ENCODE measurements at regions not wholly inside any gene's neighbourhood (a gene's known extent, or its start where the extent isn't known, plus 50 kb on each side); places are given as distances from the start of the nearest gene placed in this dataset.

DNA sequence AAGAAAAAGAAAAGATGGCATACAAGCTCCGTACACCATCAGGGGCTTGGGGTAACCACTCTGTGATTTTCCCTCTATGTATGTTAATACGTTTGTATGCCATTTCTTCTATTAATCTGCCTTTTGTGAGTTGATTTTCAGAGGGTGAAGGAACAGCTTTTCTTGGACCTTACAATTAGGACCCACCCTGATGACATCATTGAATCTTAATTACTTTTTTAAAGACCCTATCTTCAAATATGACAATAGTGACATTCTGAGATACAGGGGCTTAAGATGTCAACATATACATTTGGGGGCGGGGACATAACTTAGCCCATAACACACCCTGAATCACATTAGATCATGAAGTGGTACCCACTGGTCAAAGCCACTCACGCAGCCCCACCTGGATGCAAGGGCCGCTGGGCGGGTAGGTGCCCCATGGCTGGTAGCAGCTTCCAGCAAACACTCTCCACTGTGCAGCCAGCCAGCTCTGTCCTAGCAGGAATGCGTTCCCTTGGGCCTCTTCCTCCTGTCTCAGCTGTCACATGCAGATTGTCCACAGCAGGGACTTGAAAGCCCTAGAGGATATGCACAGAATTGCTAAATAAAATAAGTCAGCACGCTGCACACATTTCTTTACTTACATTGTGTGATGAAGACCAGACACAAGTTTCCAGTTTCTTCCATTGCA is 74.5 kb downstream of the FOXF2 start:
- H3K4me3 ChIP-seq (ENCODE audit: low read depth, low read length), result no peak overlapping the region
- TF ChIP-seq CTCF (IDR thresholded peaks at IDR 0.05; ENCODE audit: insufficient read depth, low read length, missing control alignments), result no peak
- POLR2A ChIA-PET, result no interaction called here
- CTCF ChIA-PET, result interaction anchor here (0.8 kb wide), 1 partner anchor 10 kb away, joined by 3 read pairs; no protein-coding TSS in a partner anchor
- no peak for DNase-seq (ENCODE audit: low read depth, low spot score)

DNA sequence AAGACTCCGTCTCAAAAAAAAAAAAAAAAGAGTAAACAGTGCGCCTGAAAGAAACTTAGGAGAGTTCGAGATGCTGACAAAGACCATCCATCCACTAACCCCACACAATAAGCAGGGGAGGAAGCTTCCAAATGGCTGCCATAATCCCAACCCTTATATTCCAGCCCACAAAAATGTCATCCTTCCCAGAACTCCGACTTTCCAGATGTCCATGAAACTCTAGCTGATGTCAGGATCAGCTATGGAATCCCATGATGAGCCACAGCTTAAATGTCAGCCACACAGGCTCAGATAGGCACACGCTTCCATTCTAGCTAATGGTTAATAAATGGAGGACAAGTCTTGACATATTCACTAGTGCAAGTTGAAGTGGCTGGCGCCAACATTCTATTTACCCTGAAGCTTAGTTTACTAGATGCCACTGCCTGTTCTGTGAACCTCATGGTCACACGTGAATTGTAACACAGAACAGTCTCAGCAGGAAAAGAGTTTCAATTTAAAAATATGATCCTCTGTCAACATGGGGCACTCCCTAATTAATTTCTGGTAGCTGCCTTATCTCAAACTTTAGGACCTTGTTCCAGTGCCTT is 75.5 kb downstream of the FOXF2 start:
- POLR2A ChIA-PET, result no interaction called here
- TF ChIP-seq CTCF (IDR thresholded peaks at IDR 0.05; ENCODE audit: insufficient read depth, low read length, missing control alignments), result no peak
- no peak for DNase-seq (ENCODE audit: low read depth, low spot score)
- CTCF ChIA-PET, result interaction anchor here (0.7 kb wide), 1 partner anchor 68 kb away, joined by 3 read pairs; no protein-coding TSS in a partner anchor
- H3K4me3 ChIP-seq (ENCODE audit: low read depth, low read length), result no peak overlapping the region

DNA sequence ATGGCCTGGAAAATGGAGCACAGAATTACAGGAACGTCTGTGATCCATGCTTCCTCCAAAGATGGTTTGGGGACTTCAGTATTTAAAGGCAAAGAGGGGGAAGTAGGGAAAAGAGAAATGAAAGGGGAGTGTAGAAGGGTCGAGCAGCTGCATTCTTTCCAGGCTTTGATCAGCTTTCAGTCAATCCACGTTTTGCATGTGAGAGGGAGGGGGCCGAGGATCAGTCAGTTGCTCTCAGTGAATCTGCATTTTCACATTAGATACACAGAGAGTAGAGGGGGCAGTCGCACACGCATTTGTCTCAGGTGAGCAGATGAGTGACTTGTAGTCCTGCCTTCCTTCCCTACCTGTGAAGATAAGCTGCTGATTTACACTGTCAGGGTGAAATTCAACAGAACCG is 78.8 kb downstream of the FOXF2 start:
- POLR2A ChIA-PET, result no interaction called here

GRCh38 chr6:1470040-1470439 is 80.7 kb downstream of the FOXF2 start:
- CTCF ChIA-PET, result no interaction called here
- DNase-seq (ENCODE audit: low read depth, low spot score), result no peak

More for the DNA sequence above, 78.8 kb downstream of the FOXF2 start:
- no peak overlapping the region for H3K4me3 ChIP-seq (ENCODE audit: low read depth, low read length)
- CTCF ChIA-PET, result no interaction called here
- no peak for TF ChIP-seq CTCF (IDR thresholded peaks at IDR 0.05; ENCODE audit: insufficient read depth, low read length, missing control alignments)
- DNase-seq (ENCODE audit: low read depth, low spot score), result no peak

DNA sequence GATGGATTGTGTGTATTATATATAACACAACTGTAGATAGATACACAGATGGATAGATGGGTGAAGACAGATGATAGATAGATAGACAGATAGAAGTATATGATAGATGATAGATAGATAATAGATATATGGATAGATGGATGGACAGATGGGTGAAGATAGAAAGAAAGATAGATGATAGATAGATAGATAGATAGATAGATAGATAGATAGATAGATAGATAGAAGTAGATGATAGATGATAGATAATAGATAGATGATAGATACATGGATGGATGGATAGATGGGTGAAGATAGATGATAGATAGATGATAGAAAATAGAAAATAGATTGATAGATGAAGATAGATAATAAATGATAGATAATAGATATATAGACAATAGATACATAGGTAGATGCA is 83.3 kb downstream of the FOXF2 start:
- DNase-seq (ENCODE audit: low read depth, low spot score), result no peak
- ChIA-PET POLR2A (no interaction called here), CTCF (interaction anchor here (1.6 kb wide), 1 partner anchor 37 kb away, joined by 3 read pairs; no protein-coding TSS in a partner anchor)
- TF ChIP-seq CTCF (IDR thresholded peaks at IDR 0.05; ENCODE audit: insufficient read depth, low read length, missing control alignments), result no peak
- H3K4me3 ChIP-seq (ENCODE audit: low read depth, low read length), result no peak overlapping the region

More at GRCh38 chr6:1470040-1470439, 80.7 kb downstream of the FOXF2 start:
- H3K4me3 ChIP-seq (ENCODE audit: low read depth, low read length), result no peak overlapping the region
- POLR2A ChIA-PET, result no interaction called here
- no peak for TF ChIP-seq CTCF (IDR thresholded peaks at IDR 0.05; ENCODE audit: insufficient read depth, low read length, missing control alignments)

DNA sequence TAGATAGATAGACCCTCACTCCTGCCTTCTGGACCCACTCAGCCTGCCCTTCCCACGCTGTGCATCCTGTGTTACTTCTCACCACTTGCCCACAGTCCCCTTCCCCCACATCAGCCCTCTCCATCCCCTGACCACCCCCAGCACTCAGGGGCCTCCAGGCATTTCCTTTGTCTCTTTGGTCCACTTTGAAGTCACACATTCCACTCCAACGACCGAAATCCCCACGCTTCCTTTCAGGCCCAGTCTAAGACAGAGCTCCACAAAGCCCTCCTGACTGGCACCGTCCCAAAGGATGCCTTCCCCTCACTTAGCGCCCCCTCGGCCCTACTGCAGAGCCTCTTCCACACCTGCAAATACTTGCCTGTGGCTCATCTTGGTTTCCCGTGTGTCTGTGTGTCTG is 83.8 kb downstream of the FOXF2 start:
- H3K4me3 ChIP-seq (ENCODE audit: low read depth, low read length), result no peak overlapping the region
- no peak for TF ChIP-seq CTCF (IDR thresholded peaks at IDR 0.05; ENCODE audit: insufficient read depth, low read length, missing control alignments)
- ChIA-PET CTCF (no interaction called here), POLR2A (no interaction called here)
- DNase-seq (ENCODE audit: low read depth, low spot score), result no peak
